DND-41 (cell line): ENCODE measurements at regions not wholly inside any gene's neighbourhood (a gene's known extent, or its start where the extent isn't known, plus 50 kb on each side); places are given as distances from the start of the nearest gene placed in this dataset.

Source experiments
- ATAC-seq: fragments of 200-7000 bp; cut with Tn5 transposase; 3 replicates; pipeline ENCODE4 v1.9.1; 2021; ENCODE audit warnings: low read depth; ENCODE audit not compliant: insufficient read depth
- DNase-seq: peaks from one replicate; pipeline ENCODE4 v3.0.0-alpha.2; 2020
- H2AFZ ChIP-seq: 2 replicates; pipeline ENCODE4 v1.6.0; 2012; ENCODE audit warnings: low read depth, low read length
- H3K27ac ChIP-seq: 2 replicates; pipeline ENCODE4 v1.5.1; 2012; ENCODE audit warnings: low read length, inconsistent platforms
- H3K27me3 ChIP-seq: fragments of 200-600 bp; sonication (generic); 2 replicates; pipeline ENCODE4 v1.6.0; 2012; ENCODE audit warnings: low read length, mild to moderate bottlenecking, inconsistent platforms; ENCODE audit not compliant: insufficient read depth, poor library complexity
- H3K36me3 ChIP-seq: 2 replicates; pipeline ENCODE4 v1.5.1; 2012; ENCODE audit warnings: low read length, inconsistent platforms; ENCODE audit not compliant: insufficient read depth
- H3K4me1 ChIP-seq: 2 replicates; pipeline ENCODE4 v1.5.1; 2012; ENCODE audit warnings: mild to moderate bottlenecking, low read length; ENCODE audit not compliant: insufficient read depth
- H3K4me2 ChIP-seq: 2 replicates; pipeline ENCODE4 v1.6.0; 2012; ENCODE audit warnings: mild to moderate bottlenecking, moderate library complexity, low read length, inconsistent platforms; ENCODE audit not compliant: insufficient read depth
- H3K4me3 ChIP-seq, 2 experiments: fragments of 200-600 bp in 1 of 2; shearing (Covaris generic) in 1 of 2; 2 replicates each; pipeline ENCODE4 v1.5.1; 2012 to 2016; ENCODE audit warnings: inconsistent platforms in 2 of 2, low read length in 2 of 2, mild to moderate bottlenecking in 2 of 2, low read depth in 1 of 2, moderate library complexity in 1 of 2
- H3K79me2 ChIP-seq: 2 replicates; pipeline ENCODE4 v1.6.0; 2012; ENCODE audit warnings: low read length, inconsistent platforms; ENCODE audit not compliant: insufficient read depth
- H3K9ac ChIP-seq: 2 replicates; pipeline ENCODE4 v1.6.0; 2012; ENCODE audit warnings: low read depth, mild to moderate bottlenecking, inconsistent platforms, low read length, moderate library complexity
- H3K9me3 ChIP-seq: 2 replicates; pipeline ENCODE4 v1.5.1; 2012; ENCODE audit warnings: low read length, moderate library complexity, mild to moderate bottlenecking, inconsistent platforms; ENCODE audit not compliant: insufficient read depth, severe bottlenecking
- H4K20me1 ChIP-seq: 2 replicates; pipeline ENCODE4 v1.6.0; 2012; ENCODE audit warnings: low read length; ENCODE audit not compliant: insufficient read depth
- CTCF ChIP-seq: IDR thresholded peaks from 2 replicates; pipeline ENCODE4 v1.5.1; 2012; ENCODE audit warnings: borderline replicate concordance, low read length, moderate library complexity, mild to moderate bottlenecking; ENCODE audit not compliant: poor library complexity, severe bottlenecking; ENCODE audit errors: extremely low read depth
- EZH2 ChIP-seq: IDR thresholded peaks from 3 replicates; pipeline ENCODE4 v1.6.1; 2012; ENCODE audit warnings: borderline replicate concordance, low read depth, mild to moderate bottlenecking, moderate library complexity, low read length, inconsistent platforms; ENCODE audit not compliant: severe bottlenecking

- no peak overlapping the region for H3K9ac ChIP-seq
- H3K27ac ChIP-seq = no peak overlapping the region
- H3K36me3 ChIP-seq = no peaks in the 10 kb centered on the region
- no peak for TF ChIP-seq CTCF
- no peak for TF ChIP-seq EZH2
- no peak overlapping the region for H3K4me3 ChIP-seq
- DNase-seq = no peak
- H4K20me1 ChIP-seq = no peaks in the 10 kb centered on the region
- H2AFZ ChIP-seq = no peak overlapping the region
- ATAC-seq = no peak
- no peaks in the 10 kb centered on the region for H3K79me2 ChIP-seq
- H3K4me1 ChIP-seq = no peaks in the 10 kb centered on the region
- no peaks in the 10 kb centered on the region for H3K9me3 ChIP-seq
- no peaks in the 10 kb centered on the region for H3K27me3 ChIP-seq
- H3K4me2 ChIP-seq = no peak overlapping the region
These were observed 734.5 kb upstream of the ACVR2A start for GRCh38 chr2:147110317-147110716.

GRCh38 chr2:147109291-147109690 is 735.5 kb upstream of the ACVR2A start:
- no peaks in the 10 kb centered on the region for H3K36me3 ChIP-seq
- H3K79me2 ChIP-seq = no peaks in the 10 kb centered on the region
- TF ChIP-seq EZH2 (no peak), CTCF (no peak)
- H3K4me3 ChIP-seq = no peak overlapping the region
- H3K27me3 ChIP-seq = no peaks in the 10 kb centered on the region
- ATAC-seq (no peak), DNase-seq (no peak)
- no peaks in the 10 kb centered on the region for H3K9me3 ChIP-seq
- H3K27ac ChIP-seq = no peak overlapping the region
- no peak overlapping the region for H3K9ac ChIP-seq
- no peaks in the 10 kb centered on the region for H4K20me1 ChIP-seq
- H3K4me2 ChIP-seq = no peak overlapping the region
- H2AFZ ChIP-seq = no peak overlapping the region
- no peaks in the 10 kb centered on the region for H3K4me1 ChIP-seq

- TF ChIP-seq EZH2 = no peak
- no peak for TF ChIP-seq CTCF
- Histone ChIP-seq H3K9ac (no peak overlapping the region), H3K4me1 (no peaks in the 10 kb centered on the region), H3K9me3 (no peaks in the 10 kb centered on the region), H3K4me2 (no peak overlapping the region), H4K20me1 (no peaks in the 10 kb centered on the region), H3K4me3 (no peak overlapping the region), H2AFZ (no peak overlapping the region), H3K27me3 (no peaks in the 10 kb centered on the region), H3K79me2 (no peaks in the 10 kb centered on the region), H3K36me3 (no peaks in the 10 kb centered on the region), H3K27ac (no peak overlapping the region)
- DNase-seq = no peak
- no peak for ATAC-seq
These were observed 736.3 kb upstream of the ACVR2A start for GRCh38 chr2:147108548-147108947.
